Progenitor cell of endocrine pancreas (in vitro differentiated cells): ENCODE measurements at regions not wholly inside any gene's neighbourhood (a gene's known extent, or its start where the extent isn't known, plus 50 kb on each side); places are given as distances from the start of the nearest gene placed in this dataset.

Source experiments
- DNase-seq: peaks from one replicate; pipeline ENCODE4 v3.0.0; 2021; ENCODE audit warnings: low spot score; ENCODE audit not compliant: unreplicated experiment
- H3K27ac Mint-ChIP-seq: 2 replicates; pipeline ENCODE4 v1.8.0; 2021; ENCODE audit warnings: mild to moderate bottlenecking, moderate library complexity, mixed read lengths
- H3K27me3 Mint-ChIP-seq: 2 replicates; pipeline ENCODE4 v1.8.0; 2021; ENCODE audit warnings: mixed read lengths
- H3K36me3 Mint-ChIP-seq: 2 replicates; pipeline ENCODE4 v1.8.0; 2022; ENCODE audit warnings: mixed read lengths; ENCODE audit not compliant: insufficient read depth
- H3K4me1 Mint-ChIP-seq: 2 replicates; pipeline ENCODE4 v1.8.0; 2021; ENCODE audit warnings: low read depth, mixed read lengths
- H3K4me3 Mint-ChIP-seq: 2 replicates; pipeline ENCODE4 v1.8.0; 2021; ENCODE audit warnings: low read depth, mild to moderate bottlenecking, moderate library complexity, mixed read lengths
- H3K9me3 Mint-ChIP-seq: 2 replicates; pipeline ENCODE4 v1.8.0; 2021; ENCODE audit warnings: low read depth, mixed read lengths
- CTCF ChIP-seq: fragments of 200-600 bp; sonication (generic); IDR thresholded peaks from one replicate; pipeline ENCODE4 v1.5.0; 2021; ENCODE audit warnings: antibody characterized with exemption, mild to moderate bottlenecking; ENCODE audit not compliant: unreplicated experiment

- no peaks in the 10 kb centered on the region for H3K27me3 Mint-ChIP-seq
These were observed 78.2 kb downstream of the TNP1 start for GRCh38 chr2:216781709-216782108.

GRCh38 chr2:216780843-216781242 lies 79.0 kb downstream of the TNP1 start:
- Mint-ChIP-seq H3K4me1 (peaks cover 17% of the 10 kb centered on the region), H3K27ac (no peak overlapping the region)

More at GRCh38 chr2:216781709-216782108, 78.2 kb downstream of the TNP1 start:
- Mint-ChIP-seq H3K4me3 (no peak overlapping the region), H3K4me1 (peaks cover 9% of the 10 kb centered on the region), H3K27ac (no peak overlapping the region), H3K36me3 (no peaks in the 10 kb centered on the region), H3K9me3 (peaks cover 3% of the 10 kb centered on the region)
- no peak for TF ChIP-seq CTCF
- DNase-seq = no peak

GRCh38 chr2:216777637-216778273 lies 82.1 kb downstream of the TNP1 start:
- Mint-ChIP-seq H3K27me3 (no peaks in the 10 kb centered on the region), H3K4me3 (no peak overlapping the region), H3K36me3 (no peaks in the 10 kb centered on the region), H3K27ac (no peak overlapping the region), H3K4me1 (peaks cover 18% of the 10 kb centered on the region), H3K9me3 (peaks cover 3% of the 10 kb centered on the region)
- peak; percentile 60 for TF ChIP-seq CTCF
- DNase-seq = no peak

More at GRCh38 chr2:216780843-216781242, 79.0 kb downstream of the TNP1 start:
- peaks cover 3% of the 10 kb centered on the region for H3K9me3 Mint-ChIP-seq
- no peak for TF ChIP-seq CTCF
- H3K4me3 Mint-ChIP-seq = no peak overlapping the region
- H3K27me3 Mint-ChIP-seq = no peaks in the 10 kb centered on the region
- no peak for DNase-seq
- no peaks in the 10 kb centered on the region for H3K36me3 Mint-ChIP-seq

- Mint-ChIP-seq H3K27me3 (peaks cover 3% of the 10 kb centered on the region), H3K36me3 (peaks cover 1% of the 10 kb centered on the region), H3K9me3 (peaks cover 7% of the 10 kb centered on the region), H3K27ac (peak overlapping the region; percentile 47), H3K4me3 (no peak overlapping the region), H3K4me1 (peaks cover 12% of the 10 kb centered on the region)
- no peak for TF ChIP-seq CTCF
- no peak for DNase-seq
These were observed 80.9 kb upstream of the IGFBP5 start for GRCh38 chr2:216776066-216776850.

GRCh38 chr2:216775043-216775453 lies 79.7 kb upstream of the IGFBP5 start:
- Mint-ChIP-seq H3K9me3 (peaks cover 7% of the 10 kb centered on the region), H3K27ac (peak overlapping the region; percentile 34), H3K36me3 (peaks cover 1% of the 10 kb centered on the region), H3K27me3 (peaks cover 3% of the 10 kb centered on the region), H3K4me3 (no peak overlapping the region), H3K4me1 (peaks cover 12% of the 10 kb centered on the region)
- TF ChIP-seq CTCF = no peak
- DNase-seq = no peak
